ENCODE measurements at regions not wholly inside any gene's neighbourhood (a gene's known extent, or its start where the extent isn't known, plus 50 kb on each side); places are given as distances from the start of the nearest gene placed in this dataset.

DNA sequence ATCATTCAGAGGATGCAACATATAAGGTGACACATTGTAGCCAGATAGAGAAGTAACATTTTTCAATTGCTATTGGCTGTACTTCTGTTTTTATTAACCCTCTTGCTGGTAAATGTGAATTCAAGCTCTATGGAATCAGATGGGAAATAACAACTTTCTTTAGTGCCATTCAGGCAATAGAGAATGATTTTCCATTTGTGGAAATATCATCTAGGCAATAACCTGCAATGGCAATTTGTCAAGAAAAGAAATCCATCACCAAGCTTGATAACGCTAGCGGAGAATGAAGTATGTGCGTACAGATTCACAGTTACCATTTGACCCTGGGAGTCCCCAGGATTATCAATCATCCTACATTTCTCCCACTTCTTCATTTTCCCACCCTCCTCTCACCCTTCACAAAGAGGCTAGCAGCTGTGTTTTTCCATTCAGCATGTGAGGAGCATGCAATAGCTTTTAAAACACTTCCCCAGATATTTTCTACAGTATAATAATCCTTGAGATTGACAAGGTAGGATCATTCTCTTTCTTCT, 569.7 kb upstream of the KLF12 start:
- no peaks in the 10 kb centered on the region for H3K36me3 ChIP-seq
- no peaks in the 10 kb centered on the region for H3K27me3 ChIP-seq
- DNase-seq (ENCODE audit: low spot score in 2 of 2): no peak
- TF ChIP-seq, protein P1, sequence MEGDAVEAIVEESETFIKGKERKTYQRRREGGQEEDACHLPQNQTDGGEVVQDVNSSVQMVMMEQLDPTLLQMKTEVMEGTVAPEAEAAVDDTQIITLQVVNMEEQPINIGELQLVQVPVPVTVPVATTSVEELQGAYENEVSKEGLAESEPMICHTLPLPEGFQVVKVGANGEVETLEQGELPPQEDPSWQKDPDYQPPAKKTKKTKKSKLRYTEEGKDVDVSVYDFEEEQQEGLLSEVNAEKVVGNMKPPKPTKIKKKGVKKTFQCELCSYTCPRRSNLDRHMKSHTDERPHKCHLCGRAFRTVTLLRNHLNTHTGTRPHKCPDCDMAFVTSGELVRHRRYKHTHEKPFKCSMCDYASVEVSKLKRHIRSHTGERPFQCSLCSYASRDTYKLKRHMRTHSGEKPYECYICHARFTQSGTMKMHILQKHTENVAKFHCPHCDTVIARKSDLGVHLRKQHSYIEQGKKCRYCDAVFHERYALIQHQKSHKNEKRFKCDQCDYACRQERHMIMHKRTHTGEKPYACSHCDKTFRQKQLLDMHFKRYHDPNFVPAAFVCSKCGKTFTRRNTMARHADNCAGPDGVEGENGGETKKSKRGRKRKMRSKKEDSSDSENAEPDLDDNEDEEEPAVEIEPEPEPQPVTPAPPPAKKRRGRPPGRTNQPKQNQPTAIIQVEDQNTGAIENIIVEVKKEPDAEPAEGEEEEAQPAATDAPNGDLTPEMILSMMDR (IDR thresholded peaks at IDR 0.05): no peak
- no peak for TF ChIP-seq POLR2AphosphoS5 (IDR thresholded peaks at IDR 0.05)
- H3K4me1 ChIP-seq: no peaks in the 10 kb centered on the region
- H3K4me3 ChIP-seq: no peak overlapping the region
- H3K9me3 ChIP-seq: no peaks in the 10 kb centered on the region
- intact Hi-C loops (cut with DNase I; ENCODE audit: low total_unique reads): no loop called here
- no peak overlapping the region for H3K27ac ChIP-seq

DNA sequence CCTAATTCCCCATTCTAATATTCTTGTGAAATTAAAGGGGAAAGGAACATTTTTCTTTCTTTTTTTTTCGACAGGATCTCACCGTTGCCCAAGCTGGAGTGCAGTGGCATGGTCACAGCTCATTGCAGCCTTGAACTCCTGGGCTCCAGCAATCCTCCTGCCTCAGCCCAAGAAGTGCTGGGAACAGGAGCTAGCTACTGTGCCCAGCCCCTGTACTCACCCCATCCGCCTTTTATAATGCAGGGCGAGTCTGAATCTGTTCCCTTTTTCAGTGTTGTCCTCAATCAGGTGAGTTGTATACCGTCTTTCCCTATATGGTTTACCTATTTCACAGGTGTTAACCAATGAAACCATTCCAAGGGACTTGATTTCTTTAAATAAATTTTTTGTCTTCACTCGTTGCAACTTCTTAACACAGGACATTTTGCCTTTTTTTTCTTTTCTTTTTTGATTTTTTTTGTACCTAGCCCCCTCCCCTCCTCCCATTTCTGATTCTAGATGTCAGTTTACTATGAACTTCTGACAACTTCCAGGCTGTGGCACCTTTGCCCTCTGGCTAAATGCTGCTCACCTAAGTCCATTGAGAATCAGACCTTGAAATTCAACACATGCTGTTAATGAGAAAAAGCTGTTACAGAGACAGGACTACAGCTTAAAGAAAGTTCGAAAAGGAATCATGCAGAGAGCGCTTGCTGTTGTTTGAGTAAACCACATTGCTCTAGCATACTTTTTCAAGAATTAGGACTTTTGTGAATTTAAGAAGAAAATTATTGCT, 562.1 kb upstream of the KLF12 start:
- no peak for DNase-seq (ENCODE audit: low spot score in 2 of 2)
- H3K4me3 ChIP-seq: no peak overlapping the region
- H3K27me3 ChIP-seq: no peaks in the 10 kb centered on the region
- H3K9me3 ChIP-seq: no peaks in the 10 kb centered on the region
- intact Hi-C loops (cut with DNase I; ENCODE audit: low total_unique reads): no loop called here
- TF ChIP-seq POLR2AphosphoS5 (IDR thresholded peaks at IDR 0.05) (no peak), POLR2A (IDR thresholded peaks at IDR 0.05) (no peak)
- TF ChIP-seq, protein P1 (IDR thresholded peaks at IDR 0.05): no peak
- no peak overlapping the region for H3K27ac ChIP-seq
- H3K4me1 ChIP-seq: no peaks in the 10 kb centered on the region
- H3K36me3 ChIP-seq: no peaks in the 10 kb centered on the region

DNA sequence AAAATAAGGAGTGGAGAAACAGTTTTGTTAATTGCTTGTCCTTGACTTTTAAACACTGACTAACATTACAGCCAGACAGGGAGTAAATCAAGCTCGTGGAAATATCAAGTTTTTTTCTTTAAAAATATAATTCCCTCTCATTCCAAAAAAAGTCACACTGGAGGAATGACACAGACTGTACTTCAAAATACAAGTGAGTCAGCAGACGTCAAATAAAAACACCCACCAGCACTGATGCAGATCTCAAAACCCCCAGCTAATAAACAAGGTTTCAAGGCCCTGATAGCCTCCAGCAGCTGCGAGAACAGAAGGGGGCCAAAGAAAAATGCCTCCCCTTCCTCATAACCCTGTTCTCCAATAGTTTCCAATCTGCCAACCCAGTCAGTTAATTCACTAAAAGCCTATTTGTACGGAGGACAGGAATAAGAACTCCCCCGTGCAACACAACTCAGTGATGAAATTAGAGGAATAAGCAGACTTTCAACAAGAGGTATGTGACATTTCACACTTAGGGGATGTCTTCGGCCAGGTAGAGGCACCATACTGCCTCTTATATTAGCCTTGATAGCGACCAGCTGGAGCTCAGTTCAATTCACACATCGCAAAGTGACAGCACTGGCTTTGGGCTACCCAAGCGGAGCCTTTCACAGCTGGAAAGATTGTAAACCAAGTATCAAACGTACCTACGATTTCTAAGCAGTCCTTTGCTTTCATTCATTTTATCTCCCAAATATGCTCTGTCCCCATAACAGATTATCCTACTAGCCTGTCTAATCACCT, 561.0 kb upstream of the KLF12 start:
- H3K27ac ChIP-seq: no peak overlapping the region
- intact Hi-C loops (cut with DNase I; ENCODE audit: low total_unique reads): no loop called here
- H3K27me3 ChIP-seq: no peaks in the 10 kb centered on the region
- H3K4me1 ChIP-seq: no peaks in the 10 kb centered on the region
- H3K4me3 ChIP-seq: no peak overlapping the region
- H3K36me3 ChIP-seq: no peaks in the 10 kb centered on the region
- H3K9me3 ChIP-seq: no peaks in the 10 kb centered on the region
- TF ChIP-seq POLR2AphosphoS5 (IDR thresholded peaks at IDR 0.05) (no peak), POLR2A (IDR thresholded peaks at IDR 0.05) (no peak)
- TF ChIP-seq, protein P1 (IDR thresholded peaks at IDR 0.05): no peak
- DNase-seq (ENCODE audit: low spot score in 2 of 2): no peak

DNA sequence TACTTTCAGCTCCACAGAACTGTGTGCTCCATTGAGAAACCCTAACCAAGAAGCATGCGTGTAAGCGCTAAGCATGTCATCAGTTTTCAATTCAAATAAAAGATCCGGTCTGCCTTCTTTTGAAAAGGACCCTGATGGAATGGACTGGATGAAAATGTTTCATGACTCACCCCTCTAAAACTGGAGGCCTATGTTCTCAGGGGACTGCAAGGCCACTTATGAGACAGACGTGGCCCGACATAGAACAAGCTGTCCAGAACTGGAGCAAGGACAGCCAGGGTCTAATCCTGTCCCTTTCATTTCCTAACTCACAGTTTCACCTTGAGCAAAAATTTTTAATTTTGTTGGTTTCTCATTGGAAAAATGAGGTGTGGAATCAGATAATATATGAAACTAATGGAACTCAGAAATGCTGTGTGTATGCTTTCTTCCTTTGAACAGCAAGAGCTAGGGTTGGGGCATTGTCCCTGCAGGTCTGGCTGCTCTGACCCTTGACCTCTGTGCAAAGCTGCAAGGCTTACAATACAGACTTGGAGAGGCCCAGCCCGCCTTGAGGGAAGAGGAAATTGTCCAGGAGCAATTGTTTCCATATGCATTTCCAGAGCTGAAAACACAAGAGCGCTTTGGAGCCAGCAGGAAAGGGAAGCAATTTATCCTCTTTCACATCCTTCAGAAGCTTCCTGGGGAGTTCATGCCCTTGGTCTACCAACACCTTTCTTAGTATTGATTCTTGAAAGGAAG, 553.4 kb upstream of the KLF12 start:
- no peak overlapping the region for H3K4me3 ChIP-seq
- H3K36me3 ChIP-seq: no peaks in the 10 kb centered on the region
- peaks cover 0 to 7% of the 10 kb centered on the region in 2 donors for H3K9me3 ChIP-seq
- intact Hi-C loops (cut with DNase I; ENCODE audit: low total_unique reads): loop anchor here (5.0 kb wide), 1 partner anchor 310 kb away; no protein-coding TSS in a partner anchor
- no peaks in the 10 kb centered on the region for H3K27me3 ChIP-seq
- no peaks in the 10 kb centered on the region for H3K4me1 ChIP-seq
- TF ChIP-seq, protein P1 (IDR thresholded peaks at IDR 0.05): no peak
- TF ChIP-seq POLR2A (IDR thresholded peaks at IDR 0.05): no peak
- no peak for TF ChIP-seq POLR2AphosphoS5 (IDR thresholded peaks at IDR 0.05)
- no peak for DNase-seq (ENCODE audit: low spot score in 2 of 2)
- H3K27ac ChIP-seq: no peak overlapping the region

Data from breast epithelium (tissue), 4 donors.